TTC549 (cell line): ENCODE measurements at regions not wholly inside any gene's neighbourhood (a gene's known extent, or its start where the extent isn't known, plus 50 kb on each side); places are given as distances from the start of the nearest gene placed in this dataset.
"Not testable (repeated sequence)": the region's sequence is repeated elsewhere in the genome, so short reads cannot be mapped to it uniquely, and the experiment has no call there.

Source experiments
- FAIRE-seq: peaks from 2 replicates; lab custom pipeline; 2012; peaks lifted over from hg19 to GRCh38; lab: Jason Lieb, UNC

DNA sequence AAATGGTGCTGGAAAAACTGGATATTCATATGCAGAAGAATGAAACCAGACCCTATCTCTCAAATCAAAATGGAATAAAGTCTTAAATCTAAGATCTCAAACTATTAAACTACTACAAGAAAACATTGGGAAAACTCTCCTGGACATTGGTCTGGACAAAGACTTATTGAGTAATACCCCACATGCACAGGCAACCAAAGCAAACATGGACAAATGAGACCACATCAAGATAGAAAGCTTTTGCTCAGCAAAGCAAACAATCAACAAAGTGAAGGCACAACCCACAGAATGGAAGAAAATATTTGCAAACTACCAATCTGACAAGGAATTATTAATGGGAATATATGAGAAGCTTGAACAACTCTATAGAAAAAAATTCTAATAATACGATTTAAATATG, 284.4 kb upstream of the FGF16 start:
- no peak for FAIRE-seq

GRCh38 chrX:77167993-77168392, 279.2 kb upstream of the FGF16 start:
- no peak for FAIRE-seq

DNA sequence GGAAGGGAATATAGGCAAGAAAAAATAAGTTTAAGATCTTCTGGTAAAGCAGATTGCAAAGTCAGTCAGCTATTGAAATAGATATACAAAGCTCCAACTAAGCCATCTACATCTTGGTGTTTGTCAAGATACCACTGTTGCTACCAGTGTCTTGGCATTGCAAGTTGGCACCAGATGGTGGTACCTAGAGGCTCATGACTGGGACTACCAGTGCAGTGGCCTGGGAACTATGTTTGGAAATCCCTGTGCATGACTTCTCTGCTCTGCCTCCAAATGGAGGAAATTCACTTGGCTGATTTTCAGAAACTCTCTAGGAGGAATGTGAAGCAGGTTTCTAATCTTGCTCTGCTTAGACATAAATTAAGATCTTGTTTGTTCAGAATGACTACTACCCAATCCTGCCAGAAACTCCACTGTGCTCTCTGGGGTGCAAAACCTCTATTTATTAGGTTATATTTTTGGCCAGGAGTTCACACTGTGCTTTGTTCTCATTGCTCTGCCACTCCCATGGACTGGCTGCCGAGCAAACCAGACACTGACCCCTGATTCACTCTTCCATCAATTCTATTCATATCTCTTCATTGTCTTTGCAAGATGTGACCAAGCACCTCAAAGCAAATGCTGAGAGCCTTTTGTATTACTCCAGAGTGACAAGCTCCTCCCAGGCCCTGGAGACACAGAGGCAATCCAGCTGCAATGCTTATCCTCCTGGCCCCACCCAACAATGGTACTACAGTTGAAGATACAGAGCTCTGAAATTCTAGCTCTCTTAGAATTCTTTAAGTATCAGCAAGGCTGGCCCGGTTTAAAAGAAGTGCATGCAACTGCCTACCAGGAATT, 272.3 kb upstream of the FGF16 start:
- FAIRE-seq = no peak

DNA sequence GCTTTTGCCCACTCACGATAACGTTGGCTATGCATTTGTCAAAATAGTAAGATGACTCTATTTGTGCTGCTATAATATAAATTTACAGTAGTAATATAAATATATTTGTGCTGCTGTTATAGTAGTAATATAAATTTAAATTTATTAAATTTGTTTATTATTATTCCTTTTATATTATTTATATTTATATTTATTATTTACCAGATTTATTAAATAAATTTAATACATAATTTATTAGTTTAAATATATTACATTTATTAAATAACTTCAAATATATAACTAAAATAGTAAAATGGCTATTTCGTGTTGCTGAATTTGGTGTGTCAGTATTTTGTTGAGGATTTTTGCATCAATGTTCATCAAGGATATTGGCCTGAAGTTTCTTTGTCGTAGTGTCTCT, 246.5 kb upstream of the FGF16 start:
- peak; percentile 75 for FAIRE-seq

DNA sequence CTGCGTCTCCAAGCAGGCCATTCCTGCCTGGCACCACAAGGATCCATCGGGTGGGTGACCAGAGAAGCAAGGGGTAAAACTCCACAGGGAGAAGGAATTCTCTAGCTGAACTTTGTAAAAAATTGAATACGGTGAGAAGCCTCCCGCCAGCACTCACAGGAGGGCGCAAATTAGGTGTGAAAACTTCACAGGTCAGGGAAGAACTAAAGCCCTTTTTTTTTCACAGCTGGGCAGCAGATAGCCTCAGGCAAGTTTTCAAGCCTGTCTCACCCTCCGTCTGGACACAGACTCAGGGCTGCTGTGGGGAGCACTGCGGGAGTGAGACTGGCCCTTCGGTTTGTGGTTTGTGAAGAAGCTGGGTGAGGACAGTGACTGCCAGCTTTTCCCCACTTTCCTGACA, 224.1 kb upstream of the FGF16 start:
- FAIRE-seq = no peak

DNA sequence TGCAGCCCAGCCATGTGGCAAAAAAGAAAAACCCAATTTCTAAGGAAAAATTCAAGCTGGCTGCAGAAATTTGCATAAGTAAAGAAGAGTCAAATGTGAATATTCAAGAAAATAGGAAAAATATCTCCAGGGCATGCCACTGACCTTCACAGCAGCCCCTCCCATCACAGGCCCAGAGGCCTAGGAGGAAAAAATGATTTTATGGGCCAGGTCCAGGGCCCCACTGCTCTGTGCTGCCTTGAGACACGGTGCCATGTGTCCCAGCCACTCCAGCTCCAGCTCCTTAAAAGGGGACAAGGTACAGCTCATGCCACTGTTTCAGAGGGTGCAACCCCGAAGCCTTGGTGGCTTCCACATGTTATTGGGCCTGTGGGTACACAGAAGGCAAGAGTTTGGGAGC, 182.7 kb upstream of the FGF16 start:
- FAIRE-seq = no peak

GRCh38 chrX:77275392-77275791, 171.8 kb upstream of the FGF16 start:
- no peak for FAIRE-seq

- no peak for FAIRE-seq
These were observed 170.4 kb upstream of the FGF16 start for GRCh38 chrX:77276742-77277141.

DNA sequence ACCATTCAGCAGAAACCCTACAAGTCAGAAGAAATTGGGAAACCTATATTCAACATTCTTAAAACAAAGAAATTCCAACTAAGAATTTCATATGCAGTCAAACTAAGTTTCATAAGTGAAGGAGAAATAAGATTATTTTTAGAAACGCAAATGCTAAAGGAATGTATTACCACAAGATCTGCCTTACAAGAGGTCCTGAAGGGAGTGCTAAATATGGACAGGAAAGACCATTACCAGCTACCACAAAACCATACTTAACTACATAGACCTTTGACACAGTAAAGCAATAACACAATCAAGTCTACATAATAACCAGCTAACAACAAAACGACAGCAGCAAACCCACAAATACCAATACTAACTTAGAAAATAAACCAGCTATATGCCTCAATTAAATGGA, 169.3 kb upstream of the FGF16 start:
- no peak for FAIRE-seq

GRCh38 chrX:77279373-77279772, 167.8 kb upstream of the FGF16 start:
- not testable (repeated sequence) for FAIRE-seq

DNA sequence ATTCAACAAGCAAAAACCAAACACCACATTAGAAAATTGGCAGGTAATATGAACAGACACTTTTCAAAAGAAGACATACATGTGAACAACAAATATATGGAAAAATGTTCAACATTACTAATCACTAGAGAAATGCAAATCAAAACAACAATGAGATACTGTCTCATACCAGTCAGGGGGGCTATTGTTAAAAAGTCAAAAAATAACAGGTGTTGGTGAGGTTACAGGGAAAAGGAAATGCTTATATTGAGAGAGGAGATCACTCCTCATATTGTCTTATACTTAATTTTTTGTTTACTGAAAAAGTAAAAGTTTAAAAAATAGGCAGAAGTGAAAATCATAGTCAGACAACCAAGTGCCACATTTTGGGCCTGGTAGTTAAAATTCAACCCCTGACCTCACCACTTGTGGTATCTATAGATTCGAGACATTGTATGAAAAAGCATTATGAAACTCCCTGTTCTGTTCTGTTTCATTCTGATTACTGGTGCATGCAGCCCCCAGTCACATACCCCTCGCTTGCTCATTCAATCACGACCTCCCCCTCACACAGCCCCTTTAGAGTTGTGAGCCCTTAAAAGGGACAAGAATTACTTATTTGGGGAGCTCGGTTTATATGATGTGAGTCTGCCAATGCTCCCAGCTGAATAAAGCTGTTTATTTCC, 153.7 kb upstream of the FGF16 start:
- FAIRE-seq = no peak

DNA sequence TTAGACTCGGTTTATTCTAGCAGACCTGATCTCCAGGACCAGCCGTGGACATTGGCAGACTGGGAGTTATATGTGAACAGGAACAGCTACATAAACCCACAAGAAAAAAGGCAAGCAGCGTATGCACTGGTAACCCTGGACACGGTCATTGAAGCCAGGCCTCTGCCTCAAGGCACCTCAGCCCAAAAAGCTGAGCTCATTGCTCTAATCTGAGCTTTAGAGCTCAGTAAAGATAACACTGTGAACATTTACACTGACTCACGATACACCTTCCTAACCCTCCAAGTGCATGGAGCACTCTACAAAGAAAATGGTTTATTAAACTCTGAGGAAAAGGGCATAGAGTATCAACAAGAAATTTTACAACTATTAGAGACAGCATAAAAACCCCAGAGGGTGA, 148.9 kb upstream of the FGF16 start:
- no peak for FAIRE-seq

DNA sequence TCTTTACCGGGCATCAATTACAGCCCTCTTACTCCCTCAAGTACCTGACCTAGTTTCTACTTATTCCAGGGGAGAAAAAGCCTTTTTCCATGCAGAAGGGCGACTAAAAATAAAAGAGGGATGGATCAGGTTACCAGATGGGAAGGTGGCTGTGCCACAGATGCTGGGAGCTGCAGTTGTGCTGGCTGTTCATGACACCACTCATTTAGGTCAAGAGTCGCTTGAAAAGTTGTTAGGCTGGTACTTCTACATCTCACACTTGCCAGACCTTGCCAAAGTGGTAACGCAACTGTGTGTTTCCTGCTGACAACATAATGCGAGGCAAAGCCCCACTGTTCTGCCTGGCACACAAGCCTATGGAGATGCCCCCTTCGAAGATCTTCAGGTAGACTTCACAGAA, 148.4 kb upstream of the FGF16 start:
- no peak for FAIRE-seq

DNA sequence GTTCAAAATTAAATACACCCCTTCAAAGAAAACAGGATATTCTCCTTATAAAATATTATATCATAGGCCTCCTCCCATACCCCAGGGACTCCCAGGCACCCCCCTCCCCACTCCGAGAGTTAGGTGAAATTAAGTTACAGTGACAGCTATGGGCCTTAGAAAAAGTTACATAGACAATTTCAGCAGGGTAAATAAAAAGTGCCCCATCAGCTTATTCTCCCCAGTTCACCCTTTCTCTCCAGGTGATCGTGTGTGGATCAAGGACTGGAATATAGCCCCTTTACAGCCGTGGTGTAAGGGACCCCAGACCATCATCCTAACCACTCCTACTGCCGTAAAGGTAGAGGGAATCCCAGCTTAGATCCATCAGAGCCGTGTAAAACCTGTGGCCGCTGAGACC, 147.6 kb upstream of the FGF16 start:
- FAIRE-seq = no peak

- no peak for FAIRE-seq
These were observed 105.2 kb upstream of the FGF16 start for GRCh38 chrX:77342004-77342403.

- FAIRE-seq = no peak
These were observed 100.3 kb upstream of the FGF16 start for GRCh38 chrX:77346859-77347258.

DNA sequence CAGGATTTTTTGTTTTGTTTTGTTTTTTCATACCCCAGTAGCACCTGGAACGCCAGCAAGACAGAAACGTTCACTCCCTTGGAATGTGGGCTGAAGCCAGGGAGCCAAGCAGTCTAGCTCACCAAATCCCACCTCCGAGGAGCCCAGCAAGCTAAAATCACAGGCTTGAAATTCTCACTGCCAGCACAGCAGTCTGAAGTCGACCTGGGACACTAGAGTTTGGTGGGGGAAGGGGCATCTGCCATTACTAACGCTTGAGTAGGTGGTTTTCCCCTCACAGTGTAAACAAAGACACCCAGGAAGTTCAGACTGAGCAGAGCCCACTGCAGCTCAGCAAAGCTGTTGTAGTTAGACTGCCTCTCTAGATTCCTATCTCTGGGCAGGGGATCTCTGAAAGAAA, 99.6 kb upstream of the FGF16 start:
- no peak for FAIRE-seq

GRCh38 chrX:77389891-77390290, 57.3 kb upstream of the FGF16 start:
- no peak for FAIRE-seq

DNA sequence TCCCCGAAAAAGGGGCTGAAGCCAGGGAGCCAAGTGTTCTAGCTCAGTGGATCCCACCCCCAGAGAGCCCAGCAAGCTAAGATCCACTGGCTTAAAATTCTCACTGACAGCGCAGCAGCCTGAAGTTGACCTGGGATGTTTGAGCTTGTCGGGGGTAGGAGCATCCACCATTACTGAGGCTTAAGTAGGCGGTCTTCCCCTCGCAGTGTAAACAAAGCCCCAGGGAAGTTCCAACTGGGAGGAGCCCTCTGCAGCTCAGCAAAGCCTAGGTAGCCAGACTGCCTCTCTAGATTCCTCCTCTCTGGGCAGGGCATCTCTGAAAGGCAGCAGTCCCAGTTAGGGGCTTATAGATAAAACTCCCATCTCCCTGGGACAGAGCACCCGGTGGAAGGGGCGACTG, 56.8 kb upstream of the FGF16 start:
- not testable (repeated sequence) for FAIRE-seq

- no peak for FAIRE-seq
These were observed 50.4 kb upstream of the FGF16 start for GRCh38 chrX:77396781-77397180.
